Gastroesophageal sphincter (tissue), 3 donors: ENCODE measurements at regions not wholly inside any gene's neighbourhood (a gene's known extent, or its start where the extent isn't known, plus 50 kb on each side); places are given as distances from the start of the nearest gene placed in this dataset.

Experiments
- CTCF ChIP-seq, 4 experiments: fragments of 200-600 bp in 2 of 4; fragments of 450-650 bp in 2 of 4; sonication (generic) in 1 of 4; IDR thresholded peaks; one replicate each; pipeline ENCODE4 v1.5.1; 2017 to 2019; ENCODE audit warnings: antibody characterized with exemption in 4 of 4, mild to moderate bottlenecking in 2 of 4, moderate library complexity in 2 of 4
- EP300 ChIP-seq: sonication (generic); formaldehyde crosslinking; IDR thresholded peaks from one replicate; pipeline ENCODE4 v1.6.1; 2017; ENCODE audit warnings: antibody characterized with exemption, mild to moderate bottlenecking
- POLR2A ChIP-seq, 2 donors: fragments of 450-650 bp; IDR thresholded peaks; one replicate each; pipeline ENCODE4 v1.6.1; 2017; ENCODE audit warnings: antibody characterized with exemption in 2 of 2, mild to moderate bottlenecking in 2 of 2, moderate library complexity in 1 of 2
- POLR2AphosphoS5 ChIP-seq: sonication (generic); formaldehyde crosslinking; IDR thresholded peaks from one replicate; pipeline ENCODE4 v1.6.1; 2017; ENCODE audit warnings: antibody characterized with exemption

GRCh38 chr13:72346716-72347115 is 380.7 kb downstream of the MZT1 start:
- TF ChIP-seq CTCF (IDR thresholded peaks at IDR 0.05), result no peak
- TF ChIP-seq POLR2A (IDR thresholded peaks at IDR 0.05), result no peak
- TF ChIP-seq POLR2AphosphoS5, result no peak
- no peak for TF ChIP-seq EP300
